ENCODE measurements at regions not wholly inside any gene's neighbourhood (a gene's known extent, or its start where the extent isn't known, plus 50 kb on each side); places are given as distances from the start of the nearest gene placed in this dataset.
"Not testable (repeated sequence)": the region's sequence is repeated elsewhere in the genome, so short reads cannot be mapped to it uniquely, and the experiment has no call there.

GRCh38 chr7:20839196-20839735 is 52.6 kb upstream of the SP8 start:
- no peak for DNase-seq (ENCODE audit: low read depth)

GRCh38 chr7:20839987-20840386 is 53.3 kb upstream of the SP8 start:
- no peak for DNase-seq (ENCODE audit: low read depth)

- no peak for DNase-seq (ENCODE audit: low read depth)
These were observed 60.1 kb upstream of the SP8 start for GRCh38 chr7:20846791-20847190.

GRCh38 chr7:20858951-20859350 is 72.3 kb upstream of the SP8 start:
- no peak for DNase-seq (ENCODE audit: low read depth)

- DNase-seq (ENCODE audit: low read depth) = no peak
These were observed 74.8 kb upstream of the SP8 start for GRCh38 chr7:20861468-20861867.

- DNase-seq (ENCODE audit: low read depth) = no peak
These were observed 75.9 kb upstream of the SP8 start for GRCh38 chr7:20862554-20862953.

GRCh38 chr7:20864221-20864620 is 77.5 kb upstream of the SP8 start:
- no peak for DNase-seq (ENCODE audit: low read depth)

- DNase-seq (ENCODE audit: low read depth) = no peak
These were observed 79.0 kb upstream of the SP8 start for GRCh38 chr7:20865684-20866083.

- DNase-seq (ENCODE audit: low read depth) = no peak
These were observed 84.3 kb upstream of the SP8 start for GRCh38 chr7:20870977-20871376.

GRCh38 chr7:20892776-20893175 is 106.1 kb upstream of the SP8 start:
- no peak for DNase-seq (ENCODE audit: low read depth)

- no peak for DNase-seq (ENCODE audit: low read depth)
These were observed 108.1 kb upstream of the SP8 start for GRCh38 chr7:20894806-20895205.

- no peak for DNase-seq (ENCODE audit: low read depth)
These were observed 108.9 kb upstream of the SP8 start for GRCh38 chr7:20895563-20895962.

- no peak for DNase-seq (ENCODE audit: low read depth)
These were observed 110.3 kb upstream of the SP8 start for GRCh38 chr7:20896996-20897395.

- DNase-seq (ENCODE audit: low read depth) = no peak
These were observed 120.2 kb upstream of the SP8 start for GRCh38 chr7:20906801-20907453.

- no peak for DNase-seq (ENCODE audit: low read depth)
These were observed 124.4 kb upstream of the SP8 start for GRCh38 chr7:20911081-20911480.

- no peak for DNase-seq (ENCODE audit: low read depth)
These were observed 127.2 kb upstream of the SP8 start for GRCh38 chr7:20913853-20914252.

- no peak for DNase-seq (ENCODE audit: low read depth)
These were observed 129.6 kb upstream of the SP8 start for GRCh38 chr7:20916311-20916710.

GRCh38 chr7:20917603-20918002 is 130.9 kb upstream of the SP8 start:
- no peak for DNase-seq (ENCODE audit: low read depth)

GRCh38 chr7:20918156-20918555 is 131.5 kb upstream of the SP8 start:
- DNase-seq (ENCODE audit: low read depth) = no peak

GRCh38 chr7:20927178-20927577 is 140.5 kb upstream of the SP8 start:
- DNase-seq (ENCODE audit: low read depth) = not testable (repeated sequence)

- no peak for DNase-seq (ENCODE audit: low read depth)
These were observed 141.3 kb upstream of the SP8 start for GRCh38 chr7:20927976-20928375.

- no peak for DNase-seq (ENCODE audit: low read depth)
These were observed 142.5 kb upstream of the SP8 start for GRCh38 chr7:20929199-20929598.

GRCh38 chr7:20931739-20932138 is 145.1 kb upstream of the SP8 start:
- no peak for DNase-seq (ENCODE audit: low read depth)

- no peak for DNase-seq (ENCODE audit: low read depth)
These were observed 146.3 kb upstream of the SP8 start for GRCh38 chr7:20932785-20933527.
